ENCODE measurements at regions not wholly inside any gene's neighbourhood (a gene's known extent, or its start where the extent isn't known, plus 50 kb on each side); places are given as distances from the start of the nearest gene placed in this dataset.

DNA sequence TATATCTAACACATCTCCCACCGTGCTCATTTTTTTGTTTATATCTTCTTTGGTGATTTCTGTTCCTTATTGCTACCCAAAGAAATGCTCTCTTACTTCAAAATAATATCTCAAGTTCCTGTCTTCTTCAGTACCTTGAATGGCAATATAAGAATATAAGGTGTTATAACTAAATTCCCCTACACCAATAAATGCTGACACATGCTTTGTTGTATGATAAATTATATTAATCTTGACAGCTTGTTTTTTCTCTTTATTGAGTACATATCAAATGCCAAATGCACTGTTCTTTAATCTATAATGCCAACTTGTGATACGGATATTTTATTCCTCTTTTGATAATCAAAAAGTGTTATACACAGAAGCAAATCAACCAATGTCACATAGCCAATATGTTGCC, 540.3 kb downstream of the PYDC2 start:
- no peaks in the 10 kb centered on the region for H3K9me3 ChIP-seq
- intact Hi-C loops (cut with DNase I; ENCODE audit: low total_unique reads): no loop called here
- ATAC-seq: no peak
- no peak overlapping the region for H3K27ac ChIP-seq
- no peaks in the 10 kb centered on the region for H3K36me3 ChIP-seq
- in situ Hi-C loops (cut with MboI; ENCODE audit: low sequenced_read_pairs in 4 of 4): no loop called here
- H3K27me3 ChIP-seq: no peaks in the 10 kb centered on the region
- H3K4me1 ChIP-seq: no peaks in the 10 kb centered on the region
- no peak for TF ChIP-seq POLR2A (IDR thresholded peaks at IDR 0.05)
- TF ChIP-seq, protein P1, sequence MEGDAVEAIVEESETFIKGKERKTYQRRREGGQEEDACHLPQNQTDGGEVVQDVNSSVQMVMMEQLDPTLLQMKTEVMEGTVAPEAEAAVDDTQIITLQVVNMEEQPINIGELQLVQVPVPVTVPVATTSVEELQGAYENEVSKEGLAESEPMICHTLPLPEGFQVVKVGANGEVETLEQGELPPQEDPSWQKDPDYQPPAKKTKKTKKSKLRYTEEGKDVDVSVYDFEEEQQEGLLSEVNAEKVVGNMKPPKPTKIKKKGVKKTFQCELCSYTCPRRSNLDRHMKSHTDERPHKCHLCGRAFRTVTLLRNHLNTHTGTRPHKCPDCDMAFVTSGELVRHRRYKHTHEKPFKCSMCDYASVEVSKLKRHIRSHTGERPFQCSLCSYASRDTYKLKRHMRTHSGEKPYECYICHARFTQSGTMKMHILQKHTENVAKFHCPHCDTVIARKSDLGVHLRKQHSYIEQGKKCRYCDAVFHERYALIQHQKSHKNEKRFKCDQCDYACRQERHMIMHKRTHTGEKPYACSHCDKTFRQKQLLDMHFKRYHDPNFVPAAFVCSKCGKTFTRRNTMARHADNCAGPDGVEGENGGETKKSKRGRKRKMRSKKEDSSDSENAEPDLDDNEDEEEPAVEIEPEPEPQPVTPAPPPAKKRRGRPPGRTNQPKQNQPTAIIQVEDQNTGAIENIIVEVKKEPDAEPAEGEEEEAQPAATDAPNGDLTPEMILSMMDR (IDR thresholded peaks at IDR 0.05 in 4 of 5, conservative IDR thresholded peaks at IDR 0.05 in 1 of 5): no peak
- no peak for DNase-seq
- no peak overlapping the region for H3K4me3 ChIP-seq

DNA sequence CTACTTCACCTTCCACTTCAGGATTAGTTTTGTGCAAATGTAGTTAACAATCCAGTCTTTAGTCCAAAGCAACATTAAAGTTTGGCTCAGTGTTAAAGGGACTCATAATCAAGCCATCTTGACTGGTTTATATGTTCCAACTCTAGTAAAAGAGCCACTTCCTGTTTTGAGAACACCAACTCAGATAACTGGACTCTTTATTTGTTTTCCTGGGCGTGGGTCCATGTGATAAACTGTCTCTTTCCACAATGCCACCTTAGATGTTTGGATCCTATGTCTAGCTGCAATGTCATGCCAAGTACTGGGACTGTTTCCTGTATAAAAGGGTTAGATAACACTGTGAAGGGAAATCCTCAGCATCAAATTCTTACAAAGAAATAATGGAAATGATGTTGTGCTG, 545.0 kb downstream of the PYDC2 start:
- Histone ChIP-seq H3K4me3 (no peak overlapping the region), H3K4me1 (no peaks in the 10 kb centered on the region), H3K27me3 (no peaks in the 10 kb centered on the region), H3K27ac (no peak overlapping the region), H3K36me3 (no peaks in the 10 kb centered on the region), H3K9me3 (no peaks in the 10 kb centered on the region)
- in situ Hi-C loops (cut with MboI; ENCODE audit: low sequenced_read_pairs in 4 of 4) (no loop called here), intact Hi-C loops (cut with DNase I; ENCODE audit: low total_unique reads) (no loop called here)
- ATAC-seq (no peak), DNase-seq (no peak)
- TF ChIP-seq, protein P1 (IDR thresholded peaks at IDR 0.05 in 4 of 5, conservative IDR thresholded peaks at IDR 0.05 in 1 of 5): no peak
- TF ChIP-seq POLR2A (IDR thresholded peaks at IDR 0.05): no peak

DNA sequence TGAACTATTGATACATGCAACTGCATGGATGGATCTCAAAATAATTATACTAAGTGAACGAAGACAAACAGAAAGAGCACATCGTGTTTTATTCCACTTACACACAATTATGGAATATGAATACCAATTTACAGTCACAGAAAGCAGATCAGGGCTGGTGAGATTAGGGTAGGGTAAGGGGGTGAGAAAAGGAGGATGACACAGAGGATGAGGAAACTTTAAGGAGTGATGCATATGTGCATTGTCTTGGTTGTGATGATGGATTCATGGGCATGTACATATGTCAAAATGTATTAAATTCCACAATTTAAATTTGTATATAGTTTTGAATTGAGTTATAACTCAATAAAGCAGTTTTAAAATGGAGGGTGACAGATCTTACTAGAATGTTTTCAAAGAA, 548.9 kb downstream of the PYDC2 start:
- no peak for DNase-seq
- no peaks in the 10 kb centered on the region for H3K27me3 ChIP-seq
- ATAC-seq: no peak
- no peaks in the 10 kb centered on the region for H3K4me1 ChIP-seq
- H3K27ac ChIP-seq: no peak overlapping the region
- intact Hi-C loops (cut with DNase I; ENCODE audit: low total_unique reads) (no loop called here), in situ Hi-C loops (cut with MboI; ENCODE audit: low sequenced_read_pairs in 4 of 4) (no loop called here)
- no peaks in the 10 kb centered on the region for H3K9me3 ChIP-seq
- H3K4me3 ChIP-seq: no peak overlapping the region
- no peaks in the 10 kb centered on the region for H3K36me3 ChIP-seq
- TF ChIP-seq POLR2A (IDR thresholded peaks at IDR 0.05): no peak
- TF ChIP-seq, protein P1 (IDR thresholded peaks at IDR 0.05 in 4 of 5, conservative IDR thresholded peaks at IDR 0.05 in 1 of 5): no peak

DNA sequence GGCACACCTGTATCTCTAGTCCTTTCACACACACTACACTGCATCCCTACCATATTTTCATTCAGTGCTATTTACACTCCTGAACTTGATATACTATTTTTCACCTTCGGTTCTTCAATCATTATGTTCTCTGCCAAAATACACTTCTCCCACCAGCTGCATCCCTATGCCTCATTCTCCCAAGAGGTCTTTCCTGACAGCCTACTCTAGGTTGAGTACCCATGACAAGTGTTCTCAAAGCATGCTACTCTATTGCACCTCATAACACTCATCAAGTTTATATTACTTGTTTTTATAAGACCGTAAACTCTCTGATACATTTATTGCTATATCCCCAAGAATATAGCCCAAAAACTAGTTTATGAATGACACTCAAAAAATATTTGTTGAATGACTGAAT, 549.5 kb downstream of the PYDC2 start:
- in situ Hi-C loops (cut with MboI; ENCODE audit: low sequenced_read_pairs in 4 of 4): no loop called here
- H3K36me3 ChIP-seq: no peaks in the 10 kb centered on the region
- ATAC-seq: no peak

DNA sequence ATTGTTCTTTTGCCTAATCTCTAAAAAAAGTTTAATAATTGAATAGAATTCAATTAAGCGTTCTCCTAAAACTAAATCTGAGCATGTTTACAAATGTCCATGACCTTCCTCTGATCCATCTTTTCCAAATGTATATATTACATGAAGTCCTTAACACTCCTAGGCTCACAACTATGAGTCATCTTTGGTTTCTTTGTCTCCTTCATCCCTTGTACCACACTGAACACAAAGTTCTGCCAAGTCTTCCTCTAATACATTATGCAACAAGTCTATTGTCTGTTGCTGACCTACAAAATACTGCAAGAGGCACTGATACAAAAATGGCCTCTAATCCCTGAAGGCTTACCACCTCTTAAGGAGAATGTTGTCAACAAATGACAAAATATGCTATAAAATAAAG, 550.2 kb downstream of the PYDC2 start:
- intact Hi-C loops (cut with DNase I; ENCODE audit: low total_unique reads): no loop called here
- Histone ChIP-seq H3K4me3 (no peak overlapping the region), H3K4me1 (no peaks in the 10 kb centered on the region), H3K27me3 (no peaks in the 10 kb centered on the region), H3K27ac (no peak overlapping the region), H3K36me3 (no peaks in the 10 kb centered on the region), H3K9me3 (no peaks in the 10 kb centered on the region)
- in situ Hi-C loops (cut with MboI; ENCODE audit: low sequenced_read_pairs in 4 of 4): no loop called here
- DNase-seq (no peak), ATAC-seq (no peak)
- TF ChIP-seq, protein P1 (IDR thresholded peaks at IDR 0.05 in 4 of 5, conservative IDR thresholded peaks at IDR 0.05 in 1 of 5): no peak
- no peak for TF ChIP-seq POLR2A (IDR thresholded peaks at IDR 0.05)

More for the DNA sequence above, 549.5 kb downstream of the PYDC2 start:
- H3K9me3 ChIP-seq: no peaks in the 10 kb centered on the region
- intact Hi-C loops (cut with DNase I; ENCODE audit: low total_unique reads): no loop called here
- H3K27me3 ChIP-seq: no peaks in the 10 kb centered on the region
- no peak overlapping the region for H3K27ac ChIP-seq
- no peak for DNase-seq
- H3K4me1 ChIP-seq: no peaks in the 10 kb centered on the region
- no peak for TF ChIP-seq POLR2A (IDR thresholded peaks at IDR 0.05)
- TF ChIP-seq, protein P1 (IDR thresholded peaks at IDR 0.05 in 4 of 5, conservative IDR thresholded peaks at IDR 0.05 in 1 of 5): no peak
- H3K4me3 ChIP-seq: no peak overlapping the region

Data from gastrocnemius medialis (tissue), 4 donors.